Kidney (tissue), 13 donors: ENCODE measurements at regions not wholly inside any gene's neighbourhood (a gene's known extent, or its start where the extent isn't known, plus 50 kb on each side); places are given as distances from the start of the nearest gene placed in this dataset.
A peak's percentile ranks its signal among the peaks of the same experiment; 100 is the strongest.

Source experiments
- DNase-seq, 5 donors: peaks; one replicate each; pipeline ENCODE4 v3.0.0-alpha.2; 2013 to 2020
- FAIRE-seq: peaks from 2 replicates; lab custom pipeline; 2012; peaks lifted over from hg19 to GRCh38; lab: Jason Lieb, UNC
- H3K27ac ChIP-seq, 2 donors: one replicate each; pipeline ENCODE4 v1.7.0; 2013; ENCODE audit warnings: low read depth in 2 of 2, low read length in 2 of 2, inconsistent platforms in 1 of 2
- H3K27me3 ChIP-seq: one replicate; pipeline ENCODE4 v1.7.1; 2013; ENCODE audit warnings: low read length, inconsistent platforms; ENCODE audit not compliant: control insufficient read depth, insufficient read depth
- H3K36me3 ChIP-seq, 3 donors: one replicate each; pipeline versions ENCODE4 v1.7.0 to v1.7.1; 2013; ENCODE audit warnings: low read length in 3 of 3, control low read depth in 1 of 3, inconsistent platforms in 1 of 3; ENCODE audit not compliant: insufficient read depth in 3 of 3, control insufficient read depth in 2 of 3
- H3K4me1 ChIP-seq, 3 donors: one replicate each; pipeline versions ENCODE4 v1.7.0 to v1.7.1; 2013; ENCODE audit warnings: low read length in 3 of 3, inconsistent platforms in 1 of 3, low read depth in 1 of 3; ENCODE audit not compliant: control insufficient read depth in 2 of 3, insufficient read depth in 2 of 3
- H3K4me3 ChIP-seq, 3 donors: one replicate each; pipeline versions ENCODE4 v1.7.0 to v1.8.1; 2013; ENCODE audit warnings: low read length in 3 of 3, control low read depth in 1 of 3, inconsistent platforms in 1 of 3
- H3K9ac ChIP-seq, 3 donors: one replicate each; pipeline versions ENCODE4 v1.7.0 to v1.7.1; 2013; ENCODE audit warnings: low read length in 3 of 3, control low read depth in 1 of 3, inconsistent platforms in 1 of 3
- H3K9me3 ChIP-seq, 3 donors: one replicate each; pipeline versions ENCODE4 v1.7.0 to v1.7.1; 2013; ENCODE audit warnings: low read length in 3 of 3, control low read depth in 1 of 3, inconsistent platforms in 1 of 3; ENCODE audit not compliant: control insufficient read depth in 2 of 3, insufficient read depth in 1 of 3
- CTCF ChIP-seq: IDR thresholded peaks from 3 replicates; pipeline ENCODE4 v1.5.1; 2012; ENCODE audit warnings: mild to moderate bottlenecking, moderate library complexity, borderline replicate concordance; ENCODE audit not compliant: insufficient read depth; ENCODE audit errors: extremely low read depth
- intact Hi-C: fragments of 100-400 bp; cut with DNase I; formaldehyde crosslinking; loops from one replicate; pipeline ENCODE4 v1.11.1; 2022
- donor health status: control.
- donor health status: control.
- donor health status: control.
- donor health status: control.
- donor health status: control.
- donor health status: DM: yes; HTN: yes; CAD: no.
- donor health status: Normal renal cell carcinoma (clear cell type).

- intact Hi-C loops, result no loop called here
- FAIRE-seq (no peak), DNase-seq (no peak)
- Histone ChIP-seq H3K27ac (no peak overlapping the region), H3K27me3 (no peaks in the 10 kb centered on the region), H3K9ac (no peak overlapping the region), H3K9me3 (no peaks in the 10 kb centered on the region), H3K4me3 (no peak overlapping the region), H3K36me3 (no peaks in the 10 kb centered on the region), H3K4me1 (no peaks in the 10 kb centered on the region)
- no peak for TF ChIP-seq CTCF
Measured at GRCh38 chrX:150063674-150064073, 125.4 kb upstream of the EOLA2 start.

GRCh38 chrX:150074175-150074574, 135.9 kb upstream of the EOLA2 start:
- Histone ChIP-seq H3K27me3 (no peaks in the 10 kb centered on the region), H3K4me1 (no peaks in the 10 kb centered on the region), H3K36me3 (no peaks in the 10 kb centered on the region), H3K27ac (no peak overlapping the region), H3K4me3 (no peak overlapping the region), H3K9ac (no peak overlapping the region), H3K9me3 (no peaks in the 10 kb centered on the region)
- FAIRE-seq, result no peak
- no peak for DNase-seq
- TF ChIP-seq CTCF, result no peak
- intact Hi-C loops, result no loop called here

- no peak overlapping the region for H3K4me3 ChIP-seq
- DNase-seq (no peak), FAIRE-seq (no peak)
- intact Hi-C loops, result no loop called here
- no peaks in the 10 kb centered on the region for H3K9me3 ChIP-seq
- H3K4me1 ChIP-seq, result no peaks in the 10 kb centered on the region
- no peaks in the 10 kb centered on the region for H3K36me3 ChIP-seq
- TF ChIP-seq CTCF, result no peak
- no peak overlapping the region for H3K9ac ChIP-seq
- no peak overlapping the region for H3K27ac ChIP-seq
- no peaks in the 10 kb centered on the region for H3K27me3 ChIP-seq
Measured at GRCh38 chrX:150080497-150080896, 142.2 kb upstream of the EOLA2 start.

GRCh38 chrX:150081076-150081475, 142.8 kb upstream of the EOLA2 start:
- Histone ChIP-seq H3K27me3 (no peaks in the 10 kb centered on the region), H3K4me3 (no peak overlapping the region), H3K9me3 (no peaks in the 10 kb centered on the region), H3K36me3 (no peaks in the 10 kb centered on the region), H3K27ac (no peak overlapping the region), H3K9ac (no peak overlapping the region), H3K4me1 (no peaks in the 10 kb centered on the region)
- DNase-seq (peak in 1 of 5 donors; percentile 6), FAIRE-seq (no peak)
- no peak for TF ChIP-seq CTCF
- intact Hi-C loops, result no loop called here
